Activated CD4-positive, alpha-beta memory T cell treated with anti-CD3 and anti-CD28 coated beads for 36 hours (primary cell): ENCODE measurements at regions not wholly inside any gene's neighbourhood (a gene's known extent, or its start where the extent isn't known, plus 50 kb on each side); places are given as distances from the start of the nearest gene placed in this dataset.

Experiments used
- CTCF ChIA-PET: fragments of 350-600 bp; sonication (Branson Sonifier 250); formaldehyde crosslinking; loops from one replicate; lab custom pipeline; 2021; ENCODE audit warnings: antibody characterized with exemption, inconsistent platforms; lab: Charles Lee
- POLR2A ChIA-PET: fragments of 350-600 bp; sonication (Branson Sonifier 250); formaldehyde crosslinking; loops from one replicate; lab custom pipeline; 2021; ENCODE audit warnings: antibody characterized with exemption; lab: Charles Lee
- DNase-seq: peaks from one replicate; pipeline ENCODE4 v3.0.0-alpha.2; 2020
- H3K27ac Mint-ChIP-seq: one replicate; pipeline ENCODE4 v1.8.0; 2021; ENCODE audit warnings: mixed read lengths
- H3K27me3 Mint-ChIP-seq: one replicate; pipeline ENCODE4 v1.8.0; 2021; ENCODE audit warnings: mixed read lengths
- H3K36me3 Mint-ChIP-seq: one replicate; pipeline ENCODE4 v1.8.0; 2021; ENCODE audit warnings: mixed read lengths
- H3K4me1 Mint-ChIP-seq: one replicate; pipeline ENCODE4 v1.8.0; 2021; ENCODE audit warnings: low read depth, mixed read lengths
- H3K4me3 Mint-ChIP-seq: one replicate; pipeline ENCODE4 v1.8.0; 2021; ENCODE audit warnings: mild to moderate bottlenecking, mixed read lengths
- H3K9me3 Mint-ChIP-seq: one replicate; pipeline ENCODE4 v1.8.0; 2021; ENCODE audit warnings: mixed read lengths
- intact Hi-C: fragments of 100-400 bp; cut with micrococcal nuclease; formaldehyde crosslinking; loops from one replicate; pipeline ENCODE4 v1.15.1; 2023

GRCh38 chr14:94695231-94695630, 74.7 kb downstream of the GSC start:
- H3K4me3 Mint-ChIP-seq = no peak overlapping the region
- H3K27me3 Mint-ChIP-seq = peaks cover 10% of the 10 kb centered on the region
- no peaks in the 10 kb centered on the region for H3K9me3 Mint-ChIP-seq
- H3K27ac Mint-ChIP-seq = no peak overlapping the region
- DNase-seq = no peak
- intact Hi-C loops = no loop called here
- H3K36me3 Mint-ChIP-seq = no peaks in the 10 kb centered on the region
- POLR2A ChIA-PET = no interaction called here
- CTCF ChIA-PET = interaction anchor here (0.8 kb wide), 1 partner anchor 20 kb away, joined by 3 read pairs; no protein-coding TSS in a partner anchor
- H3K4me1 Mint-ChIP-seq = no peaks in the 10 kb centered on the region

- intact Hi-C loops = loop anchor here (2.0 kb wide), 1 partner anchor 505 kb away; no protein-coding TSS in a partner anchor
Observed at GRCh38 chr14:94691660-94692034, 78.3 kb downstream of the GSC start.

GRCh38 chr14:94690896-94691659, 78.8 kb downstream of the GSC start:
- no peak overlapping the region for H3K27ac Mint-ChIP-seq
- intact Hi-C loops = loop anchor here (2.0 kb wide), 1 partner anchor 506 kb away; no protein-coding TSS in a partner anchor
- no peak for DNase-seq
- ChIA-PET POLR2A (no interaction called here), CTCF (interaction anchor here (0.6 to 1.7 kb wide), 3 partner anchors 9 to 288 kb away, joined by 3 to 6 read pairs (median 3); no protein-coding TSS in a partner anchor)
- no peak overlapping the region for H3K4me3 Mint-ChIP-seq
- H3K27me3 Mint-ChIP-seq = peaks cover 12% of the 10 kb centered on the region
- no peaks in the 10 kb centered on the region for H3K4me1 Mint-ChIP-seq
- no peaks in the 10 kb centered on the region for H3K36me3 Mint-ChIP-seq
- H3K9me3 Mint-ChIP-seq = no peaks in the 10 kb centered on the region

More at GRCh38 chr14:94691660-94692034, 78.3 kb downstream of the GSC start:
- CTCF ChIA-PET = interaction anchor here (0.9 kb wide), 1 partner anchor 287 kb away, joined by 3 read pairs; no protein-coding TSS in a partner anchor
- Mint-ChIP-seq H3K36me3 (no peaks in the 10 kb centered on the region), H3K4me3 (no peak overlapping the region), H3K27ac (no peak overlapping the region), H3K27me3 (peaks cover 12% of the 10 kb centered on the region), H3K9me3 (no peaks in the 10 kb centered on the region), H3K4me1 (no peaks in the 10 kb centered on the region)
- POLR2A ChIA-PET = no interaction called here
- no peak for DNase-seq

- Mint-ChIP-seq H3K36me3 (no peaks in the 10 kb centered on the region), H3K27ac (no peak overlapping the region), H3K27me3 (peaks cover 12% of the 10 kb centered on the region), H3K4me1 (no peaks in the 10 kb centered on the region), H3K9me3 (no peaks in the 10 kb centered on the region), H3K4me3 (no peak overlapping the region)
- ChIA-PET CTCF (interaction anchor here (0.8 to 1.7 kb wide), 6 partner anchors 10 to 671 kb away, joined by 3 to 6 read pairs (median 4); no protein-coding TSS in a partner anchor), POLR2A (no interaction called here)
- intact Hi-C loops = loop anchor here (2.0 kb wide), 1 partner anchor 506 kb away; no protein-coding TSS in a partner anchor
- DNase-seq = no peak
Observed at GRCh38 chr14:94690486-94690885, 78.3 kb downstream of the SERPINA3 start.

- Mint-ChIP-seq H3K27ac (no peak overlapping the region), H3K27me3 (peaks cover 12% of the 10 kb centered on the region), H3K4me3 (no peak overlapping the region), H3K9me3 (no peaks in the 10 kb centered on the region), H3K36me3 (no peaks in the 10 kb centered on the region), H3K4me1 (no peaks in the 10 kb centered on the region)
- ChIA-PET CTCF (interaction anchor here (0.6 to 1.7 kb wide), 9 partner anchors 10 to 672 kb away, joined by 3 to 6 read pairs (median 4); no protein-coding TSS in a partner anchor), POLR2A (no interaction called here)
- no peak for DNase-seq
- intact Hi-C loops = loop anchor here (2.0 to 5.0 kb wide), 2 partner anchors 407 to 507 kb away; no protein-coding TSS in a partner anchor
Observed at GRCh38 chr14:94689985-94690400, 77.8 kb downstream of the SERPINA3 start.

DNA sequence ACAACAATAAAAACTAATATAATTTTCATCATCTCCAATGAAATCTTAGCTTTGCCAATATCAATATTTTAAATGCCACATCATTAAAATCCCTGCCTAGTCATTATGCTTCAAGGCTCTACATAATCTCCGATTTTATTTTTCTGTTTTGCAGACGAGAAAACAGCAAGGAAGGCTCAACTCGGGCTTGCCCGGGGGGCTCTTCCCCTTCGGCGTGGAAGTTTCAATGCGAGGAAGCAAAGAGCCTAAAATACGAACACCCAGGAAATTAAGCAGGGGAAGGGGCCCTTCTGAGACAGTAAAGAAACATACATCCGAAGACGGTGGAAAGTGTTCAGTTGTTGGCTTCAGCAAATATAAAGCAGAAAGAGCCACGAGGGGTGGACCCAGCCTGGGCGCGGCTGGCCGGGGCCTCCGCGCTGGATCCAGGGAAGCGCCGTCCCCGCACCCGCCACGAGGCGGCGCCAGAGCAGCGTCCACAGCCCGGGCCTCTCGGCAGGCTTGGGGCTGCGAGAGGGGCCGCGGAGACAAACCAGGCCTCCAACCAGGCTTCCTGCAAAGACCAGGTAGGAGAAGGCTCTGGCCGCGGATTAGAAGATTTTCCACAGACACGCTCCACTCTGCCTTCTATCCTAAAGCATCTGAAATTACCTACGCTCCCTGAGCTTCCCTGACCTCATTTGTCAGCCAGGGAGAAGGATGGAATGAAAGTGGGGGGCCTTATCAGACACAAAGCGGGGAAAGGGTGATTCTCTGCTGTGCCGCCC, 77.2 kb downstream of the SERPINA3 start:
- no peaks in the 10 kb centered on the region for H3K4me1 Mint-ChIP-seq
- intact Hi-C loops = loop anchor here (5.0 kb wide), 1 partner anchor 408 kb away; no protein-coding TSS in a partner anchor
- no peaks in the 10 kb centered on the region for H3K9me3 Mint-ChIP-seq
- peak; percentile 67 for DNase-seq
- H3K36me3 Mint-ChIP-seq = no peaks in the 10 kb centered on the region
- POLR2A ChIA-PET = no interaction called here
- H3K4me3 Mint-ChIP-seq = no peak overlapping the region
- H3K27ac Mint-ChIP-seq = no peak overlapping the region
- H3K27me3 Mint-ChIP-seq = peaks cover 12% of the 10 kb centered on the region
- CTCF ChIA-PET = interaction anchor here (0.6 to 1.7 kb wide), 10 partner anchors 11 to 672 kb away, joined by 3 to 6 read pairs (median 4); no protein-coding TSS in a partner anchor

DNA sequence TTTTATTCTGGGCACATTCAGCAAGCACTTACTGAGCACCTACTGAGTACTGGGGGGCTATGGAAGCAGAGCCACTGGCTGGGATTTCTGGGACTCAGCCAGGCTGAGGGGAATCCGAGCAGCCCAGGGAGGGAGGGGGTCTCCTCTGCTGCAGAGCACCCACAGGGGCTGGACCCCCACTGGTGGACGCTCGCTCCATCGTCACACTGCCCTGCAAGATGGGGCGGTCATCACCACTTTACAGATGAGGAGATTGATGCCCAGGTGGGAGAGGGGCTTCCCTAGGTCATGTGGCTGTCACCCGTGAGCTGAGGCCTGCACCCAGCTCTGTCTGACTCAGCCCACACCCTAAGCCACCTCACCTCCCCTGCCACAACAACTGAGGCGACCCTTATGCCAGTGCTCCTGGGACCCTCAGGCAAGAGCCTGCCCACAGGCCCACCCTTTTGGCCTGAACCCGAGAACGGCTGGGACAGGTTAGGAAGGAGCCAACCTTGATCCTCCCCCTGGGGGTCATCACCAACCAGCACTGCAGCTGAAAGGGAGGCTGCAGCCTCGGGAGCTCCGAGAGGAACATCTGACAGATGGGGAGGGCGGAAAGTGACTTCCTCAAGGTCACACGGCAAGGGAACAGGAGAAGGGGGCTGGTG, 74.4 kb downstream of the SERPINA3 start:
- no peak for DNase-seq
- ChIA-PET POLR2A (no interaction called here), CTCF (interaction anchor here (0.6 to 1.2 kb wide), 2 partner anchors 129 to 415 kb away, joined by 3 read pairs; no protein-coding TSS in a partner anchor)
- H3K27ac Mint-ChIP-seq = no peak overlapping the region
- no peaks in the 10 kb centered on the region for H3K9me3 Mint-ChIP-seq
- intact Hi-C loops = loop anchor here (5.0 kb wide), 1 partner anchor 411 kb away; no protein-coding TSS in a partner anchor
- peaks cover 12% of the 10 kb centered on the region for H3K27me3 Mint-ChIP-seq
- H3K4me1 Mint-ChIP-seq = no peaks in the 10 kb centered on the region
- no peaks in the 10 kb centered on the region for H3K36me3 Mint-ChIP-seq
- no peak overlapping the region for H3K4me3 Mint-ChIP-seq

GRCh38 chr14:94685681-94686485, 73.7 kb downstream of the SERPINA3 start:
- Mint-ChIP-seq H3K36me3 (no peaks in the 10 kb centered on the region), H3K9me3 (no peaks in the 10 kb centered on the region), H3K4me3 (no peak overlapping the region), H3K27me3 (peaks cover 12% of the 10 kb centered on the region), H3K27ac (no peak overlapping the region), H3K4me1 (no peaks in the 10 kb centered on the region)
- intact Hi-C loops = loop anchor here (5.0 kb wide), 1 partner anchor 411 kb away; no protein-coding TSS in a partner anchor
- POLR2A ChIA-PET = no interaction called here
- CTCF ChIA-PET = no interaction called here
- DNase-seq = no peak

DNA sequence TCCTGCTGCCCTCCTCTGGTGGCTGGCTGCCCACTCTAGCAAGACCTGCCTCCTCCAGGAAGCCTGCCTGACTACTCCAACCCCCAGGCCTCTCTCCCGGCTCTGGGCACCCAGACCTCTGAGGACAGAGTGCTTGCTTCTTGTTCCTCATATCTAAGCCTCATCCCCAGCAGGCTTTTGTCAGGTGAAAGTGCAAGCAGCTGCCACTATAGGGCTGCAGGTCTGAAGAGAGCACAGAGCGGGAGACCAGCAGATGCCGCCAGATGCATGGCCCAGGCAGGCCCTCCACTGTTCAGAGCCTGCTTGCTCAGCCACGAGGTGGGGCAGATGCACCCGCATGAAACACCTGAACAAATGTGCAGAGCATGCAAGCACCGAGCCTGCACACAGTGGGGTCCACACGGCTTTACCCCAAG, 73.0 kb downstream of the SERPINA3 start:
- Mint-ChIP-seq H3K9me3 (no peaks in the 10 kb centered on the region), H3K4me3 (no peak overlapping the region), H3K36me3 (no peaks in the 10 kb centered on the region), H3K27me3 (peaks cover 7% of the 10 kb centered on the region), H3K27ac (no peak overlapping the region), H3K4me1 (no peaks in the 10 kb centered on the region)
- intact Hi-C loops = loop anchor here (5.0 kb wide), 1 partner anchor 412 kb away; no protein-coding TSS in a partner anchor
- ChIA-PET CTCF (no interaction called here), POLR2A (no interaction called here)
- no peak for DNase-seq

GRCh38 chr14:94682736-94683135, 70.5 kb downstream of the SERPINA3 start:
- ChIA-PET CTCF (no interaction called here), POLR2A (no interaction called here)
- Mint-ChIP-seq H3K36me3 (no peaks in the 10 kb centered on the region), H3K4me1 (no peaks in the 10 kb centered on the region), H3K4me3 (no peak overlapping the region), H3K9me3 (no peaks in the 10 kb centered on the region), H3K27me3 (no peaks in the 10 kb centered on the region), H3K27ac (no peak overlapping the region)
- no peak for DNase-seq
- intact Hi-C loops = no loop called here

GRCh38 chr14:94682061-94682516, 69.9 kb downstream of the SERPINA3 start:
- ChIA-PET CTCF (no interaction called here), POLR2A (no interaction called here)
- no peaks in the 10 kb centered on the region for H3K9me3 Mint-ChIP-seq
- no peaks in the 10 kb centered on the region for H3K4me1 Mint-ChIP-seq
- no peaks in the 10 kb centered on the region for H3K36me3 Mint-ChIP-seq
- peaks cover 4% of the 10 kb centered on the region for H3K27me3 Mint-ChIP-seq
- intact Hi-C loops = no loop called here
- H3K4me3 Mint-ChIP-seq = no peak overlapping the region
- H3K27ac Mint-ChIP-seq = no peak overlapping the region
- DNase-seq = no peak
